Caco-2 (cell line): ENCODE measurements at regions not wholly inside any gene's neighbourhood (a gene's known extent, or its start where the extent isn't known, plus 50 kb on each side); places are given as distances from the start of the nearest gene placed in this dataset.

Source experiments
- BruUV-seq: library from RNA; stranded (reverse); fragments of 400-500 nt; replicated peaks from 2 replicates; lab custom pipeline; 2021; lab: Mats Ljungman, UMichigan
- CTCF ChIA-PET: fragments of 300-600 bp; sonication (Branson Sonifier 250); formaldehyde crosslinking; loops from one replicate; lab custom pipeline; 2022; ENCODE audit warnings: antibody characterized with exemption; lab: Charles Lee
- POLR2A ChIA-PET: fragments of 300-600 bp; sonication (Branson Sonifier 250); formaldehyde crosslinking; loops from one replicate; lab custom pipeline; 2022; ENCODE audit warnings: antibody characterized with exemption; lab: Charles Lee
- DNase-seq, 2 experiments: peaks; one replicate each; pipeline versions ENCODE4 v3.0.0 to v3.0.0-alpha.2; 2020 to 2022
- H3K27me3 ChIP-seq: replicated peaks from 2 replicates; pipeline ENCODE4 v1.6.0; 2011; ENCODE audit warnings: low read length; ENCODE audit not compliant: control insufficient read depth, insufficient read depth
- H3K36me3 ChIP-seq: 2 replicates; pipeline ENCODE4 v1.5.1; 2011; ENCODE audit warnings: low read length; ENCODE audit not compliant: control insufficient read depth, insufficient read depth
- H3K4me1 ChIP-seq: fragments of 250-450 bp; sonication (Bioruptor Pico); 2 replicates; pipeline ENCODE4 v1.5.1; 2020; ENCODE audit warnings: mild to moderate bottlenecking
- H3K4me3 ChIP-seq: 2 replicates; pipeline ENCODE4 v1.5.1; 2011; ENCODE audit warnings: low read depth, mild to moderate bottlenecking, control low read depth, low read length
- H3K9me3 ChIP-seq: fragments of 250-450 bp; sonication (Bioruptor Pico); 2 replicates; pipeline ENCODE4 v1.5.1; 2020; ENCODE audit warnings: mild to moderate bottlenecking, moderate library complexity
- H3K27ac Mint-ChIP-seq: one replicate; pipeline ENCODE4 v1.8.0; 2022; ENCODE audit warnings: mixed read lengths; ENCODE audit not compliant: unreplicated experiment
- H3K27me3 Mint-ChIP-seq: one replicate; pipeline ENCODE4 v1.8.0; 2022; ENCODE audit warnings: mixed read lengths; ENCODE audit not compliant: insufficient read depth, unreplicated experiment
- H3K36me3 Mint-ChIP-seq: one replicate; pipeline ENCODE4 v1.8.0; 2022; ENCODE audit warnings: mild to moderate bottlenecking, mixed read lengths; ENCODE audit not compliant: insufficient read depth, unreplicated experiment
- H3K4me1 Mint-ChIP-seq: one replicate; pipeline ENCODE4 v1.8.0; 2022; ENCODE audit warnings: low read depth, mixed read lengths; ENCODE audit not compliant: unreplicated experiment
- H3K4me3 Mint-ChIP-seq: one replicate; pipeline ENCODE4 v1.8.0; 2022; ENCODE audit warnings: mild to moderate bottlenecking, moderate library complexity, mixed read lengths; ENCODE audit not compliant: unreplicated experiment
- H3K9me3 Mint-ChIP-seq: one replicate; pipeline ENCODE4 v1.8.0; 2022; ENCODE audit warnings: mixed read lengths; ENCODE audit not compliant: unreplicated experiment
- CTCF ChIP-seq, 2 experiments: fragments of 200-600 bp in 1 of 2; IDR thresholded peaks; 1 replicate in 1 of 2; 2 replicates in 1 of 2; pipeline versions ENCODE4 v1.5.1 to v1.8.0; 2011 to 2022; ENCODE audit warnings: antibody characterized with exemption in 1 of 2, control low read depth in 1 of 2, inconsistent platforms in 1 of 2, low read depth in 1 of 2, low read length in 1 of 2, mild to moderate bottlenecking in 1 of 2, moderate library complexity in 1 of 2; ENCODE audit not compliant: insufficient read depth in 1 of 2, severe bottlenecking in 1 of 2, unreplicated experiment in 1 of 2
- intact Hi-C: fragments of 100-400 bp; cut with micrococcal nuclease; formaldehyde crosslinking; loops from one replicate; pipeline ENCODE4 v1.10.0; 2022; ENCODE audit not compliant: unreplicated experiment

- TF ChIP-seq CTCF (IDR thresholded peaks at IDR 0.05; ENCODE audit: insufficient read depth in 1 of 2, low read depth in 1 of 2, low read length in 1 of 2, severe bottlenecking in 1 of 2, unreplicated experiment in 1 of 2), result no peak
- no peaks in the 10 kb centered on the region for H3K9me3 Mint-ChIP-seq
- Histone ChIP-seq H3K27me3 (no peaks in the 10 kb centered on the region), H3K4me1 (no peaks in the 10 kb centered on the region), H3K36me3 (no peaks in the 10 kb centered on the region), H3K9me3 (no peaks in the 10 kb centered on the region), H3K4me3 (no peak overlapping the region)
- BruUV-seq, result no TSS peak
- no peaks in the 10 kb centered on the region for H3K4me1 Mint-ChIP-seq
- no peak overlapping the region for H3K27ac Mint-ChIP-seq
- no peaks in the 10 kb centered on the region for H3K36me3 Mint-ChIP-seq
- no peaks in the 10 kb centered on the region for H3K27me3 Mint-ChIP-seq
- ChIA-PET CTCF (no interaction called here), POLR2A (no interaction called here)
- DNase-seq, result no peak
- intact Hi-C loops, result no loop called here
- no peak overlapping the region for H3K4me3 Mint-ChIP-seq
Observed at GRCh38 chr1:239779962-239780361, 311.7 kb upstream of the FMN2 start.

GRCh38 chr1:239784896-239785295 lies 306.8 kb upstream of the FMN2 start:
- TF ChIP-seq CTCF (IDR thresholded peaks at IDR 0.05; ENCODE audit: insufficient read depth in 1 of 2, low read depth in 1 of 2, low read length in 1 of 2, severe bottlenecking in 1 of 2, unreplicated experiment in 1 of 2), result no peak
- Histone ChIP-seq H3K36me3 (no peaks in the 10 kb centered on the region), H3K27me3 (no peaks in the 10 kb centered on the region), H3K4me3 (no peak overlapping the region), H3K9me3 (no peaks in the 10 kb centered on the region), H3K4me1 (no peaks in the 10 kb centered on the region)
- H3K27ac Mint-ChIP-seq, result no peak overlapping the region
- no peak overlapping the region for H3K4me3 Mint-ChIP-seq
- intact Hi-C loops, result no loop called here
- H3K36me3 Mint-ChIP-seq, result peaks cover 5% of the 10 kb centered on the region
- ChIA-PET CTCF (no interaction called here), POLR2A (no interaction called here)
- H3K27me3 Mint-ChIP-seq, result no peaks in the 10 kb centered on the region
- H3K4me1 Mint-ChIP-seq, result no peaks in the 10 kb centered on the region
- no peaks in the 10 kb centered on the region for H3K9me3 Mint-ChIP-seq
- BruUV-seq, result no TSS peak
- DNase-seq, result no peak

- Mint-ChIP-seq H3K4me1 (no peaks in the 10 kb centered on the region), H3K9me3 (no peaks in the 10 kb centered on the region), H3K4me3 (no peak overlapping the region), H3K36me3 (peaks cover 5% of the 10 kb centered on the region), H3K27me3 (no peaks in the 10 kb centered on the region), H3K27ac (no peak overlapping the region)
- no peaks in the 10 kb centered on the region for H3K36me3 ChIP-seq
- no peak overlapping the region for H3K4me3 ChIP-seq
- no peak for DNase-seq
- intact Hi-C loops, result no loop called here
- no peaks in the 10 kb centered on the region for H3K4me1 ChIP-seq
- POLR2A ChIA-PET, result no interaction called here
- no TSS peak for BruUV-seq
- TF ChIP-seq CTCF (IDR thresholded peaks at IDR 0.05; ENCODE audit: insufficient read depth in 1 of 2, low read depth in 1 of 2, low read length in 1 of 2, severe bottlenecking in 1 of 2, unreplicated experiment in 1 of 2), result no peak
- H3K9me3 ChIP-seq, result no peaks in the 10 kb centered on the region
- H3K27me3 ChIP-seq, result no peaks in the 10 kb centered on the region
- CTCF ChIA-PET, result no interaction called here
Observed at GRCh38 chr1:239785576-239785975, 306.1 kb upstream of the FMN2 start.
